Stimulated activated naive CD4-positive, alpha-beta T cell treated with Interleukin-2 at 50 U/mL for 16 hours (primary cell): ENCODE measurements at regions not wholly inside any gene's neighbourhood (a gene's known extent, or its start where the extent isn't known, plus 50 kb on each side); places are given as distances from the start of the nearest gene placed in this dataset.
"Not testable (repeated sequence)": the region's sequence is repeated elsewhere in the genome, so short reads cannot be mapped to it uniquely, and the experiment has no call there.

Source experiments
- DNase-seq: peaks from one replicate; lab custom pipeline; 2025; lab: John Stamatoyannopoulos, UW

GRCh38 chr6:150683320-150683719 is 83.6 kb downstream of the PLEKHG1 start:
- no peak for DNase-seq

- DNase-seq: no peak
Observed at GRCh38 chr6:150684161-150684560, 84.5 kb downstream of the PLEKHG1 start.

GRCh38 chr6:150684714-150685459 is 85.2 kb downstream of the PLEKHG1 start:
- DNase-seq: no peak

GRCh38 chr6:150685860-150686259 is 86.2 kb downstream of the PLEKHG1 start:
- peak; percentile 10 for DNase-seq

- no peak for DNase-seq
Observed at GRCh38 chr6:150686566-150686965, 86.9 kb downstream of the PLEKHG1 start.

- DNase-seq: no peak
Observed at GRCh38 chr6:150687508-150687907, 87.8 kb downstream of the PLEKHG1 start.

- DNase-seq: no peak
Observed at GRCh38 chr6:150689900-150690590, 90.4 kb downstream of the PLEKHG1 start.

GRCh38 chr6:150690681-150691080 is 91.0 kb downstream of the PLEKHG1 start:
- no peak for DNase-seq

GRCh38 chr6:150691463-150691862 is 91.8 kb downstream of the PLEKHG1 start:
- no peak for DNase-seq

GRCh38 chr6:150692604-150693003 is 92.9 kb downstream of the PLEKHG1 start:
- no peak for DNase-seq

GRCh38 chr6:150694889-150695288 is 95.2 kb downstream of the PLEKHG1 start:
- DNase-seq: no peak

- no peak for DNase-seq
Observed at GRCh38 chr6:150695652-150696051, 96.0 kb downstream of the PLEKHG1 start.

GRCh38 chr6:150696190-150696589 is 96.5 kb downstream of the PLEKHG1 start:
- DNase-seq: no peak

GRCh38 chr6:150696918-150697317 is 97.2 kb downstream of the PLEKHG1 start:
- DNase-seq: not testable (repeated sequence)

- DNase-seq: no peak
Observed at GRCh38 chr6:150697515-150697914, 97.8 kb downstream of the PLEKHG1 start.

GRCh38 chr6:150698391-150698790 is 98.7 kb downstream of the PLEKHG1 start:
- DNase-seq: no peak

GRCh38 chr6:150702675-150703074 is 103.0 kb downstream of the PLEKHG1 start:
- no peak for DNase-seq

- DNase-seq: no peak
Observed at GRCh38 chr6:150704447-150705192, 104.9 kb downstream of the PLEKHG1 start.

GRCh38 chr6:150705392-150705791 is 105.7 kb downstream of the PLEKHG1 start:
- no peak for DNase-seq

GRCh38 chr6:150710236-150710635 is 110.6 kb downstream of the PLEKHG1 start:
- DNase-seq: no peak

GRCh38 chr6:150711061-150711460 is 111.4 kb downstream of the PLEKHG1 start:
- no peak for DNase-seq

GRCh38 chr6:150711584-150712504 is 112.2 kb downstream of the PLEKHG1 start:
- DNase-seq: no peak
